ENCODE measurements at regions not wholly inside any gene's neighbourhood (a gene's known extent, or its start where the extent isn't known, plus 50 kb on each side); places are given as distances from the start of the nearest gene placed in this dataset.

- H3K79me2 ChIP-seq (ENCODE audit: insufficient read depth, low read length), result no peaks in the 10 kb centered on the region
- no peak overlapping the region for H3K4me3 ChIP-seq (ENCODE audit: low read depth in 1 of 2, low read length in 2 of 2)
- no peak for TF ChIP-seq CTCF (IDR thresholded peaks at IDR 0.05; ENCODE audit: borderline replicate concordance, extremely low read depth, low read length, poor library complexity, severe bottlenecking)
- no peak for TF ChIP-seq EZH2 (IDR thresholded peaks at IDR 0.05; ENCODE audit: borderline replicate concordance, low read depth, low read length, severe bottlenecking)
- no peak overlapping the region for H3K27ac ChIP-seq (ENCODE audit: low read length)
- ATAC-seq (ENCODE audit: insufficient read depth, low read depth) (no peak), DNase-seq (no peak)
- H3K36me3 ChIP-seq (ENCODE audit: insufficient read depth, low read length), result no peaks in the 10 kb centered on the region
- no peak overlapping the region for H3K4me2 ChIP-seq (ENCODE audit: insufficient read depth, low read length)
- H2AFZ ChIP-seq (ENCODE audit: low read depth, low read length), result no peak overlapping the region
- H3K27me3 ChIP-seq (ENCODE audit: insufficient read depth, low read length, poor library complexity), result no peaks in the 10 kb centered on the region
- no peaks in the 10 kb centered on the region for H3K4me1 ChIP-seq (ENCODE audit: insufficient read depth, low read length)
- no peaks in the 10 kb centered on the region for H4K20me1 ChIP-seq (ENCODE audit: insufficient read depth, low read length)
- H3K9ac ChIP-seq (ENCODE audit: low read depth, low read length), result no peak overlapping the region
- H3K9me3 ChIP-seq (ENCODE audit: insufficient read depth, low read length, severe bottlenecking), result no peaks in the 10 kb centered on the region
These were observed 587.2 kb upstream of the MKI67 start for GRCh38 chr10:128713471-128713870.

- Histone ChIP-seq H3K9me3 (ENCODE audit: insufficient read depth, low read length, severe bottlenecking) (no peaks in the 10 kb centered on the region), H3K79me2 (ENCODE audit: insufficient read depth, low read length) (no peaks in the 10 kb centered on the region), H3K27ac (ENCODE audit: low read length) (no peak overlapping the region), H3K9ac (ENCODE audit: low read depth, low read length) (no peak overlapping the region), H3K4me1 (ENCODE audit: insufficient read depth, low read length) (no peaks in the 10 kb centered on the region), H2AFZ (ENCODE audit: low read depth, low read length) (no peak overlapping the region), H3K4me2 (ENCODE audit: insufficient read depth, low read length) (no peak overlapping the region), H4K20me1 (ENCODE audit: insufficient read depth, low read length) (no peaks in the 10 kb centered on the region), H3K27me3 (ENCODE audit: insufficient read depth, low read length, poor library complexity) (no peaks in the 10 kb centered on the region), H3K4me3 (ENCODE audit: low read depth in 1 of 2, low read length in 2 of 2) (no peak overlapping the region), H3K36me3 (ENCODE audit: insufficient read depth, low read length) (no peaks in the 10 kb centered on the region)
- DNase-seq (no peak), ATAC-seq (ENCODE audit: insufficient read depth, low read depth) (no peak)
- TF ChIP-seq EZH2 (IDR thresholded peaks at IDR 0.05; ENCODE audit: borderline replicate concordance, low read depth, low read length, severe bottlenecking), result no peak
- TF ChIP-seq CTCF (IDR thresholded peaks at IDR 0.05; ENCODE audit: borderline replicate concordance, extremely low read depth, low read length, poor library complexity, severe bottlenecking), result no peak
These were observed 587.8 kb upstream of the MKI67 start for GRCh38 chr10:128713874-128714570.

GRCh38 chr10:128714644-128715415 lies 588.6 kb upstream of the MKI67 start:
- H3K4me2 ChIP-seq (ENCODE audit: insufficient read depth, low read length), result no peak overlapping the region
- H3K9me3 ChIP-seq (ENCODE audit: insufficient read depth, low read length, severe bottlenecking), result no peaks in the 10 kb centered on the region
- H3K4me1 ChIP-seq (ENCODE audit: insufficient read depth, low read length), result no peaks in the 10 kb centered on the region
- ATAC-seq (ENCODE audit: insufficient read depth, low read depth) (no peak), DNase-seq (no peak)
- H2AFZ ChIP-seq (ENCODE audit: low read depth, low read length), result no peak overlapping the region
- no peaks in the 10 kb centered on the region for H3K36me3 ChIP-seq (ENCODE audit: insufficient read depth, low read length)
- no peaks in the 10 kb centered on the region for H3K79me2 ChIP-seq (ENCODE audit: insufficient read depth, low read length)
- TF ChIP-seq CTCF (IDR thresholded peaks at IDR 0.05; ENCODE audit: borderline replicate concordance, extremely low read depth, low read length, poor library complexity, severe bottlenecking) (no peak), EZH2 (IDR thresholded peaks at IDR 0.05; ENCODE audit: borderline replicate concordance, low read depth, low read length, severe bottlenecking) (no peak)
- no peaks in the 10 kb centered on the region for H3K27me3 ChIP-seq (ENCODE audit: insufficient read depth, low read length, poor library complexity)
- H3K27ac ChIP-seq (ENCODE audit: low read length), result no peak overlapping the region
- H3K4me3 ChIP-seq (ENCODE audit: low read depth in 1 of 2, low read length in 2 of 2), result no peak overlapping the region
- H3K9ac ChIP-seq (ENCODE audit: low read depth, low read length), result no peak overlapping the region
- no peaks in the 10 kb centered on the region for H4K20me1 ChIP-seq (ENCODE audit: insufficient read depth, low read length)
